Skeletal muscle cell (primary cell): ENCODE measurements at regions not wholly inside any gene's neighbourhood (a gene's known extent, or its start where the extent isn't known, plus 50 kb on each side); places are given as distances from the start of the nearest gene placed in this dataset.

Experiments used
- DNase-seq: peaks from one replicate; pipeline ENCODE4 v3.0.0-alpha.2; 2010; ENCODE audit warnings: low read depth
- H3K4me3 ChIP-seq: 2 replicates; pipeline ENCODE4 v1.5.1; 2011; ENCODE audit warnings: low read depth, mild to moderate bottlenecking, control low read depth, low read length, moderate library complexity

DNA sequence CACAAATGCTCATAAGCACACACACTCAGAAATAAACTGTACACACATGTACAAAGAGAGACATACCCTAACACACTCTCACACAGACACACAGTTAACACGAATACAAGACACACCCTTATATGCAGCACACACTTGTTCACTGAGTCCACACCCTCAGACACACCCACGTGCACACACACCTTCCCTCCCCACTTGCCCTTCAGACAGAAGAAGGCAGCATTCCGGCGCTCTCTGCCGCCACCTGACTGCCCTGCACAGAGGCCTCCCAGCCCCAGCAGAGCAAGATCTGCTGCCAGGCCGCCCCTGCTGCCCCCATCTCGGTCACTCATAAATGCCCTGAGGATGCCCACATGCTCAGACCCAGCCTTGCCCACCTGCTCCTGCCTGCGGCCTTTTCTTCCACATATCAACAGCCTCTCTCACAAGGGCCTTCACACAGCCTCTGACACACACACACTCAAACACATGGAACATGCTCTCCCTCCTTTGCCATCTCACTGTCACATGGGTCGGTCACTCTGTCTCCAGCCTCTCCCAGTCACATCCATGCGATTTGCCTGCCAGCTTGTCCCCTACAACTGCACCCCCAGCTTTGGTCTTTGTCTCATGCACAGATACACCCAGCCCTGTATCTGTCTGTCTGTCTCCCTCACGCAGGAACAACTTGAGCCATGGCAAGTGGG lies 71.1 kb downstream of the EPHB3 start:
- no peak for DNase-seq

More for the DNA sequence above, 71.1 kb downstream of the EPHB3 start:
- H3K4me3 ChIP-seq, result no peak overlapping the region
